Lower lobe of right lung (tissue), 2 donors: ENCODE measurements at regions not wholly inside any gene's neighbourhood (a gene's known extent, or its start where the extent isn't known, plus 50 kb on each side); places are given as distances from the start of the nearest gene placed in this dataset.
"Not testable (repeated sequence)": the region's sequence is repeated elsewhere in the genome, so short reads cannot be mapped to it uniquely, and the experiment has no call there.

Experiments used
- ATAC-seq, 2 donors: fragments of 200-7000 bp; cut with Tn5 transposase; one replicate each; pipeline ENCODE4 v1.9.1; 2020 to 2022; ENCODE audit warnings: mild to moderate bottlenecking in 2 of 2, moderate library complexity in 2 of 2
- DNase-seq: peaks from one replicate; pipeline ENCODE4 v3.0.0-alpha.2; 2020
- H3K27ac ChIP-seq: fragments of 200-600 bp; one replicate; pipeline ENCODE4 v1.8.0; 2022
- H3K27me3 ChIP-seq: fragments of 200-600 bp; one replicate; pipeline ENCODE4 v1.8.0; 2022; ENCODE audit warnings: low read depth
- H3K36me3 ChIP-seq: fragments of 200-600 bp; one replicate; pipeline ENCODE4 v1.8.0; 2022; ENCODE audit warnings: mild to moderate bottlenecking
- H3K4me1 ChIP-seq: fragments of 200-600 bp; one replicate; pipeline ENCODE4 v1.8.0; 2022
- H3K4me3 ChIP-seq: fragments of 200-600 bp; one replicate; pipeline ENCODE4 v1.8.0; 2022; ENCODE audit warnings: mild to moderate bottlenecking
- H3K9me3 ChIP-seq: fragments of 200-600 bp; one replicate; pipeline ENCODE4 v1.8.0; 2022
- intact Hi-C: fragments of 100-400 bp; cut with DNase I; formaldehyde crosslinking; loops from one replicate; pipeline ENCODE4 v1.11.0; 2022
- TF ChIP-seq, protein P1 (sequence below): fragments of 200-600 bp; IDR thresholded peaks from one replicate; pipeline ENCODE4 v1.8.0; 2022; ENCODE audit warnings: antibody characterized with exemption, mild to moderate bottlenecking
- donor health status: DM: no; HTN: yes; CAD: no; lungs with severe emphysema.

DNA sequence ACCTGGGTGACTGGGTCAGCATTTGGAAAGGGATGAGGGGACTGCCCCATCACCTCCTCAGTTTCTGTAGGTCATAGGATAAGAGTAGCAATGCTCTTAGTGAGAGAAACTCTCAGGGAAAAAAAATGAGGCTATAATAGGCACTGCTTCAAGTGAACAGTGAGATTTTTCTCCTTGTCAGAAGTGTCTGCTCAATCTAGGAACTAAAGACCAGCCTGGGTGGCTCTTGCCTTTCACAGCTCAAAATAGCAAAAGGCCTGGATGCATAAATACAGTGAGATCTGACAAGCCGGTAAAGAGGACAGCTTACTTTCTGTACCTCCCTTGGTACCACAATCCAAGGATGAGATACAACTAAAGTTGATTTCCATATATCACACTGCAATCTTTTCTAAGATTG is 205.6 kb upstream of the ANO5 start:
- ATAC-seq (no peak), DNase-seq (no peak)
- intact Hi-C loops, result no loop called here
- no peak overlapping the region for H3K4me3 ChIP-seq
- H3K36me3 ChIP-seq, result no peaks in the 10 kb centered on the region
- TF ChIP-seq, protein P1, sequence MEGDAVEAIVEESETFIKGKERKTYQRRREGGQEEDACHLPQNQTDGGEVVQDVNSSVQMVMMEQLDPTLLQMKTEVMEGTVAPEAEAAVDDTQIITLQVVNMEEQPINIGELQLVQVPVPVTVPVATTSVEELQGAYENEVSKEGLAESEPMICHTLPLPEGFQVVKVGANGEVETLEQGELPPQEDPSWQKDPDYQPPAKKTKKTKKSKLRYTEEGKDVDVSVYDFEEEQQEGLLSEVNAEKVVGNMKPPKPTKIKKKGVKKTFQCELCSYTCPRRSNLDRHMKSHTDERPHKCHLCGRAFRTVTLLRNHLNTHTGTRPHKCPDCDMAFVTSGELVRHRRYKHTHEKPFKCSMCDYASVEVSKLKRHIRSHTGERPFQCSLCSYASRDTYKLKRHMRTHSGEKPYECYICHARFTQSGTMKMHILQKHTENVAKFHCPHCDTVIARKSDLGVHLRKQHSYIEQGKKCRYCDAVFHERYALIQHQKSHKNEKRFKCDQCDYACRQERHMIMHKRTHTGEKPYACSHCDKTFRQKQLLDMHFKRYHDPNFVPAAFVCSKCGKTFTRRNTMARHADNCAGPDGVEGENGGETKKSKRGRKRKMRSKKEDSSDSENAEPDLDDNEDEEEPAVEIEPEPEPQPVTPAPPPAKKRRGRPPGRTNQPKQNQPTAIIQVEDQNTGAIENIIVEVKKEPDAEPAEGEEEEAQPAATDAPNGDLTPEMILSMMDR, result no peak
- no peaks in the 10 kb centered on the region for H3K9me3 ChIP-seq
- no peaks in the 10 kb centered on the region for H3K27me3 ChIP-seq
- no peak overlapping the region for H3K27ac ChIP-seq
- H3K4me1 ChIP-seq, result no peaks in the 10 kb centered on the region

DNA sequence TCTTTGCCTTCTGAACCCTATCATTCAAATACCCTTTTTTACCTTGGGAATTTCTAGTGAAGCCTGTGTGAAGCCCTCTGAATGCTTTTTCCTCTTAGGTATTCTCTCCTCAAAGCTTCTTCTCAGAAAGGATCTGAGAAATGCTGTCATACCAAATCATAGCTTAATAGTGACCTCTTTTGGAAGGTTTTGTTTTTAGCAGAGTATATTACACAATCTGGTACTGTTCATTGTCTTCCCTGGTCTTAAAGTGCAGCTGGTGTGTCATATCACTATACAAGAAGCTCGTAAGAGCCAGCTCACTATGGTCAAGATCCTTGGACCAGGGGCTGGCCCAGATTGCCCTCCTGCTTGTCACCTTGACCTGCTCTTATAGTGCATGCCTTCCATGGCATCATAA is 204.4 kb upstream of the ANO5 start:
- intact Hi-C loops, result no loop called here
- no peak overlapping the region for H3K4me3 ChIP-seq
- H3K4me1 ChIP-seq, result no peaks in the 10 kb centered on the region
- H3K27ac ChIP-seq, result no peak overlapping the region
- TF ChIP-seq, protein P1, result no peak
- no peaks in the 10 kb centered on the region for H3K9me3 ChIP-seq
- ATAC-seq (no peak), DNase-seq (no peak)
- no peaks in the 10 kb centered on the region for H3K36me3 ChIP-seq
- no peaks in the 10 kb centered on the region for H3K27me3 ChIP-seq

DNA sequence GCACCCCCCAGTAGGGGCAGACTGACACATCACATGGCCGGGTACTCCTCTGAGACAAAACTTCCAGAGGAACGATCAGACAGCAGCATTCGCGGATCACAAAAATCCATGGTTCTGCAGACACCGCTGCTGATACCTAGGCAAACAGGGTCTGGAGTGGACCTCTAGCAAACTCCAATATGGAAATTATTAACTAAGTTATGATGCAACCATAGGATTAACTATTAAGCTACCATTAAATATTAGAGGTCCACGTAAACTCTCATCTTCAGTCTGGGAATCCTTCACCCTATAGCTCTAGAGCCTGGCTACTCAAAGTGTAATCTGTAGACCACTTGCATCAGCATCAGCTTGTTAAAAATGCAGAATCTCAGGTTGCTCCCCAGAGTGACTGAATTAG is 191.1 kb upstream of the ANO5 start:
- H3K4me3 ChIP-seq, H3K4me1 ChIP-seq, H3K36me3 ChIP-seq, DNase-seq, H3K9me3 ChIP-seq, ATAC-seq, H3K27me3 ChIP-seq, intact Hi-C loops, H3K27ac ChIP-seq: not testable (repeated sequence)

DNA sequence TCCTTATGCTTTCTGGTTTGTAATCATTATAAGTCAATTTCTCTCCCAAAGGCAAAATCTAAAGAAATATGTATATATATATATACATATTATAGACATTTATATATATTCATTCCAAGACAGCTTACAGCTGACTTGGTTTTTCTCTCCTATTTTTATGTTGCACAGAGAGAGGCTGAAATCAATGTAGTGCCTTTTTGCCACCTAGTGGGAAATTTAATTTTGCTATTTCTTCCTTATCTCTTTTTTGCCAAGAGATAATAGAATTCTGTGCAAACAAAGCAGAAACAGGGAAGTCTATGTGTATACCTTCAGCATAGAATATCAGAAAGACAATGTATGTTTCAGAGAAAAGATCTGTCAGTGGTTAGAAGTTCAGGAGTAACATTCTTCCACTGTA is 186.0 kb upstream of the ANO5 start:
- intact Hi-C loops, result no loop called here
- DNase-seq, result no peak
- Histone ChIP-seq H3K4me3 (no peak overlapping the region), H3K36me3 (no peaks in the 10 kb centered on the region), H3K9me3 (no peaks in the 10 kb centered on the region), H3K27me3 (no peaks in the 10 kb centered on the region), H3K4me1 (no peaks in the 10 kb centered on the region), H3K27ac (no peak overlapping the region)
- TF ChIP-seq, protein P1, result no peak
- ATAC-seq, result no peak

DNA sequence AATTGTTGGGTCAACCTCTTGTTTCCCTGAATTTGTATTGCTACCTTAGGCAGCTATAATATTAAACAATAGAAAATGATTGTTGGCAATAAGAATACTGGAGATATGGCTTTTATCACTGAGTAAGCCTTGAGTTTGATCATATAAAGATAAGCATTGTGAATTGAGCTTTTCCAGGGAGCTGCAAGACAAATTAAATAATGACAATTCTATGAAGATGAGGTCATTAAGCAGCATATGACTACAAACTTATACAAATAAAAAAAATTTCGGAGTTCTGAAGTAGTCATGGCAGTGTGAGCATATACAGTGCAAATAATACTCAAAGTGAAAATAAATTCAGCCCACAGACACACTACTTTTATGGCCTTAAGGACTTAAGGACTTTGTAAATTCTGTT is 161.1 kb upstream of the ANO5 start:
- no peaks in the 10 kb centered on the region for H3K27me3 ChIP-seq
- no peaks in the 10 kb centered on the region for H3K9me3 ChIP-seq
- ATAC-seq (no peak), DNase-seq (no peak)
- H3K36me3 ChIP-seq, result no peaks in the 10 kb centered on the region
- TF ChIP-seq, protein P1, result no peak
- H3K4me1 ChIP-seq, result no peaks in the 10 kb centered on the region
- H3K27ac ChIP-seq, result no peak overlapping the region
- H3K4me3 ChIP-seq, result no peak overlapping the region
- intact Hi-C loops, result no loop called here

DNA sequence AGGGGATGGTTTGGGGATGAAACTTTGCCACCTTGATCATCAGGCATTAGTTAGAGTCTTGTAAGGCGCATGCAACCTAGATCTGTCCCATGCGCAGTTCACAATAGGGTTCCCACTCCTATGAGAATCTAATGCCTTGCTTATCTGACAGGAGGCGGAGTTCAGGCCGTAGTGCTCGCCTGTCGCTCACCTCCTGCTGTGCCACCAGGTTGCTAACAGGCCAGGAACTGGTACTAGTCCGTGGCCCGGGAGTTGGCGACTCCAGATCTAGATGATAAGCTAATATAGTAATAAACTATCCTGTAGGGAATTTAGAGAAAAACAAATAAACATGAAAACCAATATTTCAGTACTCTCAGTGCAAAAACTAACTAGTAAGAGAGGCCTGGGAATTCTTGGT is 155.4 kb upstream of the ANO5 start:
- Histone ChIP-seq H3K27me3 (no peaks in the 10 kb centered on the region), H3K4me1 (no peaks in the 10 kb centered on the region), H3K9me3 (no peaks in the 10 kb centered on the region), H3K36me3 (no peaks in the 10 kb centered on the region), H3K27ac (no peak overlapping the region), H3K4me3 (no peak overlapping the region)
- intact Hi-C loops, result no loop called here
- DNase-seq (no peak), ATAC-seq (no peak)
- TF ChIP-seq, protein P1, result no peak
